ENCODE measurements at regions not wholly inside any gene's neighbourhood (a gene's known extent, or its start where the extent isn't known, plus 50 kb on each side); places are given as distances from the start of the nearest gene placed in this dataset.

DNA sequence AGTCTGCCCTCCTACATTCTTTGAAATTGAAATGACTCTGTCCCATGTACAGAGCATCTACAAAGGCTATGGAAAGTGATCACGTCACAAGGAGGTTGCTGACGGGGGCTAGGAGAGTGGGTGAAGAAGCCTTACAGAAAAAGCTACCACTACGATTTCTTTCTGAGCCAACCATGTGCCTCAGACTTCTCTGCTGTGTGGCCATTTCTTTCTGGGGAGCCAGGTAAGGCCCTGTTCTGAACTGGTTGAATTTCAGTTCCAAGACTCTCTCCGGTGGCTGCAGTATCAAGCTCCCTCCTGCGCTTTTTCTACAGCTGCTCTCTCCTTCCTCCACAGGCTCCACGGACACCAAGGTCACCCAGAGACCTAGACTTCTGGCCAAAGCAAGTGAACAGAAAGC, 112.5 kb upstream of the PRSS1 start:
- TF ChIP-seq CTCF (optimal IDR thresholded peaks at IDR 0.05 in 1 of 3, IDR thresholded peaks at IDR 0.05 in 1 of 3, conservative IDR thresholded peaks at IDR 0.05 in 1 of 3; ENCODE audit: extremely low read depth in 1 of 3, insufficient read depth in 2 of 3, low read length in 3 of 3) (no peak), EZH2 (IDR thresholded peaks at IDR 0.05; ENCODE audit: low read length) (no peak)
